AG10803 (cell line): ENCODE measurements at regions not wholly inside any gene's neighbourhood (a gene's known extent, or its start where the extent isn't known, plus 50 kb on each side); places are given as distances from the start of the nearest gene placed in this dataset.

ENCODE experiments used
- DNase-seq: peaks from one replicate; pipeline ENCODE4 v3.0.0; 2010; ENCODE audit warnings: low read depth
- H3K4me3 ChIP-seq: 2 replicates; pipeline ENCODE4 v1.5.1; 2011; ENCODE audit warnings: mild to moderate bottlenecking, low read length, control low read depth
- CTCF ChIP-seq: conservative IDR thresholded peaks from 2 replicates; pipeline ENCODE4 v1.5.1; 2011; ENCODE audit warnings: mild to moderate bottlenecking, low read length, control low read depth, inconsistent platforms

GRCh38 chr5:86768699-86769202 is 151.0 kb downstream of the COX7C start:
- no peak for TF ChIP-seq CTCF
- DNase-seq, result no peak

GRCh38 chr5:86780018-86780417 is 162.3 kb downstream of the COX7C start:
- TF ChIP-seq CTCF, result no peak
- no peak for DNase-seq
- no peak overlapping the region for H3K4me3 ChIP-seq

More at GRCh38 chr5:86768699-86769202, 151.0 kb downstream of the COX7C start:
- H3K4me3 ChIP-seq, result no peak overlapping the region

DNA sequence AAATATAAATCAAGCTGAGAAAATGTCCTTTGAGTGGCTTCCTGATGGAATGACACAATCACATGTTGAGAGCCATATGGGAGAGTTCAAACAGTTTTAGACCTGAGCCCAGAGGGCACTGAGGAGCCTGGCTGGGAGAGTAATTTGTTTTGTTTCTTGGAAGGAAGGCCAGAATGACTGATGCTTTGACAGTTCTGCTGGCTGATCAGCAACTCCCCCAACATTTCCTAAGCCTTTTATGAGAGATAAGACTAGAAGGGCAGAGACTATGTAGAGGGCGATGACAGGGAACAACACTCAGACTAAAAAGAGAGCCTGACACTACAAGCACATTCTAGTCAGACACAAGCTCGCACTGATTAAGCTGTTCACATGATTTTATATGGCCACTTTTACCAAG is 169.2 kb downstream of the COX7C start:
- DNase-seq, result no peak
- no peak overlapping the region for H3K4me3 ChIP-seq
- no peak for TF ChIP-seq CTCF

- TF ChIP-seq CTCF, result no peak
- H3K4me3 ChIP-seq, result no peak overlapping the region
- no peak for DNase-seq
These were observed 177.9 kb downstream of the COX7C start for GRCh38 chr5:86795659-86796058.

- DNase-seq, result no peak
- H3K4me3 ChIP-seq, result no peak overlapping the region
- TF ChIP-seq CTCF, result no peak
These were observed 179.9 kb downstream of the COX7C start for GRCh38 chr5:86797677-86798076.

DNA sequence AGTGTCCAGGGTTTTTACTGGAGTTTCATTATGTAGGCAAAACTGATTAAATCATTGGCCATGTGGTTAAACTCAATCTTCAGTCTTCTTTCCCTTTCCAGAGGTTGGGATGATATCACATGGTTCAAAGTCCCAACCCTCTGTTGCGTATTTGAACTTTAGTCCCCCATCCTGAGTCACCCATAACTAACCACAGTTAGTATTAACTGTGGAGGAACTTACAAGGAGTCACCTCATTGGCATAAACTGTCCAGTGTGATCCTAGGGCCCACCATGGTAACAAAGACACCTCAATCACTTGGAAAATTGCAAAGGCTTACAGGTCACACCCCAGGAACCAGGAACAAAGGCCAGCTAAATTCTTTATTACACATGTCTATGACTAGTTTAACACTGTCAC is 188.5 kb downstream of the COX7C start:
- no peak for DNase-seq
- H3K4me3 ChIP-seq, result no peak overlapping the region
- TF ChIP-seq CTCF, result no peak

DNA sequence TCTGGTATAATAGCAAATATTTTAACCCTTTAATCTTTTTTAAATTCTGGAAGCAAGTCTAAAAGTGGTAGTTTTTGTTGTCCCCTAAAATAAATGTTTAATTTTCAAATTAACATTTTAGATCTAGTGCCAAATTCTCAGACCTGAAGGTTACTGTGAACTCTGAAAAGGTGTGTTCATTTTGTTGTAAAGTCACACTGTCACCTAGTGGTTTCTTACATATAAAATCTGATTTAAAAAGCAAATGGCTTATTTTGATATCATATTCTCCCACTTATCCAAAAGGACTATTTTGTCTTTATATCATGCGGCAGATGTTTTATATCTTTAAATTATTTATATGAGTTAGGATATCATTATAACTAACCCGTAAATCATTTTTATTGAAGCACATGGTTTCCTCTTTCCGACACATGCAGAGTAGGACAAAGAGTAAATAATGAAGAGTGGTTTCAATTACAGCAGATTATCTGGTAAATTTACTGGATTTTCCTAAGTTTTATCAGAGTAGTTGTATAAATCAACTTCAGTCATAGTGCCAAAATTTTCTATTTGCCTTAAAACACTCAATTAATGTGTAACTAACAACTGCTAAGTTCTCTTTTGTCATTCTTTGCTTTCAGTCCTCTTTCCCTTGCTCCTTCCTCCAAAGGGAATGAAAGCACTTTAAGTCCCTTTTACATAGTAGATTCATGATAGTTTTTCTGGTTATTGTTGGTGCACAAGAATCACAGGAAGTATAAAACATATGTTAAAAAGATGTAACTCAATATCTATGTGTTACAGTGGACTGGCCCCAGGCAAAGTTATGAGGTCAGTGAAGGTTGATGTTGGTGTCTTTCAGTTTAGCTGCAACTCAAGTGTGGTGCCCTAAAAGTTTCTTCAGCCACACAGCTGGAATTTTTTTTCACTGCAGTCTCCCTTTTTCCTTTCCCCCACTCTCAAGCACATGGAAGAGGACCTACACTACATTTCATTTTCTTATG is 189.6 kb downstream of the COX7C start:
- DNase-seq, result no peak
- TF ChIP-seq CTCF, result no peak
- H3K4me3 ChIP-seq, result no peak overlapping the region
